ENCODE measurements at regions not wholly inside any gene's neighbourhood (a gene's known extent, or its start where the extent isn't known, plus 50 kb on each side); places are given as distances from the start of the nearest gene placed in this dataset.

DNA sequence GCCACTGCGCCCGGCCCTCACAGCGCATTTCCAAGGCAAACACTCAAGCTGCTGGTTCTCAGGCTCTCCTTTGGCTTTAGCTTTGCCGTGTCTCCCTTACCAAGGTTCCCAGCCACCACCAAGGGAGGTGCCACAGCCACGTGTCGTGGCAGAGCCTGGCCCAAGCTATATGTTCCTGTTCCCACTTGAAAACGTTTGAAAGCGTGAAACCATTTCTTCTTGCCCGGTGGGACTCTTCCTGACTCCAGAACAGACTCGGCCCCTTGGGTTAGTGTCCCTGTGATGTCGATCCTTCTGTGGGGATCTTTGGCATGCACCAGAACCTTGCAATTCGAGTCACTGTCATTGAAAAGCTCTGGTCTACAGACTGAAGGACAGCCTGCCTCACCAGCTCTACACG is 147.9 kb downstream of the HSD17B3 start:
- TF ChIP-seq POLR2AphosphoS5 (IDR thresholded peaks at IDR 0.05; ENCODE audit: low read depth, low read length) = no peak
- no peak for TF ChIP-seq SIN3A (IDR thresholded peaks at IDR 0.05; ENCODE audit: borderline replicate concordance, insufficient read depth, low read length)
- no peak for TF ChIP-seq TAF1 (IDR thresholded peaks at IDR 0.05; ENCODE audit: borderline replicate concordance, insufficient read depth, low read length)
- TF ChIP-seq FOXP2 (optimal IDR thresholded peaks at IDR 0.05; ENCODE audit: borderline replicate concordance, extremely low read depth, extremely low read length, insufficient read depth) = no peak
- TF ChIP-seq, protein P1, sequence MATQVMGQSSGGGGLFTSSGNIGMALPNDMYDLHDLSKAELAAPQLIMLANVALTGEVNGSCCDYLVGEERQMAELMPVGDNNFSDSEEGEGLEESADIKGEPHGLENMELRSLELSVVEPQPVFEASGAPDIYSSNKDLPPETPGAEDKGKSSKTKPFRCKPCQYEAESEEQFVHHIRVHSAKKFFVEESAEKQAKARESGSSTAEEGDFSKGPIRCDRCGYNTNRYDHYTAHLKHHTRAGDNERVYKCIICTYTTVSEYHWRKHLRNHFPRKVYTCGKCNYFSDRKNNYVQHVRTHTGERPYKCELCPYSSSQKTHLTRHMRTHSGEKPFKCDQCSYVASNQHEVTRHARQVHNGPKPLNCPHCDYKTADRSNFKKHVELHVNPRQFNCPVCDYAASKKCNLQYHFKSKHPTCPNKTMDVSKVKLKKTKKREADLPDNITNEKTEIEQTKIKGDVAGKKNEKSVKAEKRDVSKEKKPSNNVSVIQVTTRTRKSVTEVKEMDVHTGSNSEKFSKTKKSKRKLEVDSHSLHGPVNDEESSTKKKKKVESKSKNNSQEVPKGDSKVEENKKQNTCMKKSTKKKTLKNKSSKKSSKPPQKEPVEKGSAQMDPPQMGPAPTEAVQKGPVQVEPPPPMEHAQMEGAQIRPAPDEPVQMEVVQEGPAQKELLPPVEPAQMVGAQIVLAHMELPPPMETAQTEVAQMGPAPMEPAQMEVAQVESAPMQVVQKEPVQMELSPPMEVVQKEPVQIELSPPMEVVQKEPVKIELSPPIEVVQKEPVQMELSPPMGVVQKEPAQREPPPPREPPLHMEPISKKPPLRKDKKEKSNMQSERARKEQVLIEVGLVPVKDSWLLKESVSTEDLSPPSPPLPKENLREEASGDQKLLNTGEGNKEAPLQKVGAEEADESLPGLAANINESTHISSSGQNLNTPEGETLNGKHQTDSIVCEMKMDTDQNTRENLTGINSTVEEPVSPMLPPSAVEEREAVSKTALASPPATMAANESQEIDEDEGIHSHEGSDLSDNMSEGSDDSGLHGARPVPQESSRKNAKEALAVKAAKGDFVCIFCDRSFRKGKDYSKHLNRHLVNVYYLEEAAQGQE (IDR thresholded peaks at IDR 0.05; ENCODE audit: insufficient read depth in 1 of 2, low read depth in 2 of 2, low read length in 2 of 2) = no peak

- TF ChIP-seq TAF1 (IDR thresholded peaks at IDR 0.05; ENCODE audit: borderline replicate concordance, insufficient read depth, low read length) = no peak
- TF ChIP-seq FOXP2 (optimal IDR thresholded peaks at IDR 0.05; ENCODE audit: borderline replicate concordance, extremely low read depth, extremely low read length, insufficient read depth) = no peak
- TF ChIP-seq SIN3A (IDR thresholded peaks at IDR 0.05; ENCODE audit: borderline replicate concordance, insufficient read depth, low read length) = no peak
- TF ChIP-seq, protein P1 (IDR thresholded peaks at IDR 0.05; ENCODE audit: insufficient read depth in 1 of 2, low read depth in 2 of 2, low read length in 2 of 2) = no peak
- no peak for TF ChIP-seq POLR2AphosphoS5 (IDR thresholded peaks at IDR 0.05; ENCODE audit: low read depth, low read length)
Observed at GRCh38 chr9:96152550-96152949, 149.4 kb downstream of the HSD17B3 start.

- no peak for TF ChIP-seq SIN3A (IDR thresholded peaks at IDR 0.05; ENCODE audit: borderline replicate concordance, insufficient read depth, low read length)
- no peak for TF ChIP-seq TAF1 (IDR thresholded peaks at IDR 0.05; ENCODE audit: borderline replicate concordance, insufficient read depth, low read length)
- TF ChIP-seq, protein P1 (IDR thresholded peaks at IDR 0.05; ENCODE audit: insufficient read depth in 1 of 2, low read depth in 2 of 2, low read length in 2 of 2) = no peak
- no peak for TF ChIP-seq POLR2AphosphoS5 (IDR thresholded peaks at IDR 0.05; ENCODE audit: low read depth, low read length)
- no peak for TF ChIP-seq FOXP2 (optimal IDR thresholded peaks at IDR 0.05; ENCODE audit: borderline replicate concordance, extremely low read depth, extremely low read length, insufficient read depth)
Observed at GRCh38 chr9:96150324-96151227, 151.4 kb downstream of the HSD17B3 start.

GRCh38 chr9:96149533-96150280 is 152.3 kb downstream of the HSD17B3 start:
- TF ChIP-seq POLR2AphosphoS5 (IDR thresholded peaks at IDR 0.05; ENCODE audit: low read depth, low read length) (no peak), FOXP2 (optimal IDR thresholded peaks at IDR 0.05; ENCODE audit: borderline replicate concordance, extremely low read depth, extremely low read length, insufficient read depth) (no peak), TAF1 (IDR thresholded peaks at IDR 0.05; ENCODE audit: borderline replicate concordance, insufficient read depth, low read length) (no peak), SIN3A (IDR thresholded peaks at IDR 0.05; ENCODE audit: borderline replicate concordance, insufficient read depth, low read length) (no peak)
- TF ChIP-seq, protein P1 (IDR thresholded peaks at IDR 0.05; ENCODE audit: insufficient read depth in 1 of 2, low read depth in 2 of 2, low read length in 2 of 2) = no peak

All from PFSK-1 (cell line).